Glomerular visceral epithelial cell (primary cell): ENCODE measurements at regions not wholly inside any gene's neighbourhood (a gene's known extent, or its start where the extent isn't known, plus 50 kb on each side); places are given as distances from the start of the nearest gene placed in this dataset.
"Not testable (repeated sequence)": the region's sequence is repeated elsewhere in the genome, so short reads cannot be mapped to it uniquely, and the experiment has no call there.

ENCODE experiments used
- DNase-seq: peaks from one replicate; pipeline ENCODE4 v3.0.0-alpha.2; 2016; ENCODE audit errors: extremely low spot score

GRCh38 chr6:74953708-74954107, 252.1 kb downstream of the COL12A1 start:
- no peak for DNase-seq

GRCh38 chr6:74946961-74947360, 258.9 kb downstream of the COL12A1 start:
- peak; percentile 26 for DNase-seq

- DNase-seq, result no peak
Measured at GRCh38 chr6:74942130-74942529, 263.7 kb downstream of the COL12A1 start.

- no peak for DNase-seq
Measured at GRCh38 chr6:74941424-74941823, 264.4 kb downstream of the COL12A1 start.

- no peak for DNase-seq
Measured at GRCh38 chr6:74939721-74940620, 265.9 kb downstream of the COL12A1 start.

GRCh38 chr6:74939151-74939708, 266.6 kb downstream of the COL12A1 start:
- no peak for DNase-seq

GRCh38 chr6:74937936-74938335, 267.9 kb downstream of the COL12A1 start:
- DNase-seq, result peak; percentile 16

GRCh38 chr6:74936886-74937285, 269.0 kb downstream of the COL12A1 start:
- DNase-seq, result no peak

- DNase-seq, result no peak
Measured at GRCh38 chr6:74932232-74932888, 273.5 kb downstream of the COL12A1 start.

GRCh38 chr6:74931558-74931957, 274.3 kb downstream of the COL12A1 start:
- peak; percentile 7 for DNase-seq

- DNase-seq, result no peak
Measured at GRCh38 chr6:74928203-74928602, 277.6 kb downstream of the COL12A1 start.

GRCh38 chr6:74927299-74927698, 278.6 kb downstream of the COL12A1 start:
- no peak for DNase-seq

- no peak for DNase-seq
Measured at GRCh38 chr6:74925683-74926082, 280.2 kb downstream of the COL12A1 start.

GRCh38 chr6:74914888-74915287, 291.0 kb downstream of the COL12A1 start:
- DNase-seq, result no peak

- DNase-seq, result no peak
Measured at GRCh38 chr6:74912234-74912633, 293.6 kb downstream of the COL12A1 start.

GRCh38 chr6:74902846-74903245, 303.0 kb downstream of the COL12A1 start:
- DNase-seq, result no peak

GRCh38 chr6:74902089-74902488, 303.8 kb downstream of the COL12A1 start:
- DNase-seq, result no peak

- DNase-seq, result no peak
Measured at GRCh38 chr6:74901576-74901975, 304.3 kb downstream of the COL12A1 start.

GRCh38 chr6:74899416-74899815, 306.4 kb downstream of the COL12A1 start:
- DNase-seq, result peak; percentile 2

GRCh38 chr6:74892091-74892490, 313.8 kb downstream of the COL12A1 start:
- DNase-seq, result no peak

GRCh38 chr6:74891349-74891831, 314.5 kb downstream of the COL12A1 start:
- DNase-seq, result no peak

GRCh38 chr6:74889635-74890034, 316.2 kb downstream of the COL12A1 start:
- DNase-seq, result no peak

- not testable (repeated sequence) for DNase-seq
Measured at GRCh38 chr6:74888741-74889140, 317.1 kb downstream of the COL12A1 start.
